HEK293T (cell line): ENCODE measurements at regions not wholly inside any gene's neighbourhood (a gene's known extent, or its start where the extent isn't known, plus 50 kb on each side); places are given as distances from the start of the nearest gene placed in this dataset.

ENCODE experiments used
- CTCF ChIA-PET: fragments of 350-600 bp; formaldehyde crosslinking; extraction: SDS; loops from one replicate; lab custom pipeline; 2021; ENCODE audit warnings: antibody characterized with exemption, inconsistent platforms; lab: Yijun Ruan, JAX
- POLR2A ChIA-PET: fragments of 350-600 bp; formaldehyde crosslinking; extraction: SDS; loops from one replicate; lab custom pipeline; 2020; ENCODE audit warnings: antibody characterized with exemption, inconsistent platforms; lab: Yijun Ruan, JAX
- DNase-seq: peaks from one replicate; pipeline ENCODE4 v3.0.0; 2012; ENCODE audit warnings: mixed read lengths; ENCODE audit errors: extremely low spot score
- ARNT ChIP-seq: fragments of 450-650 bp; IDR thresholded peaks from 2 replicates; pipeline ENCODE4 v1.6.1; 2017; ENCODE audit warnings: mild to moderate bottlenecking
- BHLHE40 ChIP-seq: fragments of 450-650 bp; IDR thresholded peaks from 2 replicates; pipeline ENCODE4 v1.6.1; 2016; ENCODE audit warnings: mild to moderate bottlenecking, moderate library complexity, borderline replicate concordance
- CTBP1 ChIP-seq: fragments of 450-650 bp; IDR thresholded peaks from 2 replicates; pipeline ENCODE4 v1.6.1; 2016; ENCODE audit warnings: borderline replicate concordance
- ELF4 ChIP-seq: fragments of 450-650 bp; IDR thresholded peaks from 2 replicates; pipeline ENCODE4 v1.6.1; 2017; ENCODE audit warnings: antibody characterized with exemption
- FOXA1 ChIP-seq: fragments of 450-650 bp; IDR thresholded peaks from 2 replicates; pipeline ENCODE4 v1.6.1; 2016; ENCODE audit warnings: mild to moderate bottlenecking
- FOXK2 ChIP-seq: fragments of 450-650 bp; IDR thresholded peaks from 2 replicates; pipeline ENCODE4 v1.6.1; 2016; ENCODE audit warnings: mild to moderate bottlenecking
- FOXM1 ChIP-seq: fragments of 450-650 bp; IDR thresholded peaks from 2 replicates; pipeline ENCODE4 v1.6.1; 2017; ENCODE audit warnings: mild to moderate bottlenecking, borderline replicate concordance
- HDGF ChIP-seq: fragments of 450-650 bp; IDR thresholded peaks from 2 replicates; pipeline ENCODE4 v1.6.1; 2017; ENCODE audit warnings: antibody characterized with exemption, borderline replicate concordance
- L3MBTL2 ChIP-seq: fragments of 450-650 bp; conservative IDR thresholded peaks from 2 replicates; pipeline ENCODE4 v1.6.1; 2016; ENCODE audit warnings: mild to moderate bottlenecking
- LEF1 ChIP-seq: fragments of 450-650 bp; IDR thresholded peaks from 2 replicates; pipeline ENCODE4 v1.6.1; 2017; ENCODE audit warnings: mild to moderate bottlenecking, borderline replicate concordance
- NFRKB ChIP-seq: fragments of 450-650 bp; IDR thresholded peaks from 2 replicates; pipeline ENCODE4 v1.6.1; 2016; ENCODE audit warnings: mild to moderate bottlenecking, moderate library complexity
- SP1 ChIP-seq: fragments of 450-650 bp; IDR thresholded peaks from 2 replicates; pipeline ENCODE4 v1.6.1; 2017
- SUZ12 ChIP-seq: fragments of 450-650 bp; IDR thresholded peaks from 2 replicates; pipeline ENCODE4 v1.6.1; 2016; ENCODE audit warnings: mild to moderate bottlenecking
- TARDBP ChIP-seq: fragments of 450-650 bp; IDR thresholded peaks from 2 replicates; pipeline ENCODE4 v1.6.1; 2016
- ZNF384 ChIP-seq: fragments of 450-650 bp; IDR thresholded peaks from 2 replicates; pipeline ENCODE4 v1.6.1; 2016
- TF ChIP-seq, protein P1 (sequence below): fragments of 450-650 bp; IDR thresholded peaks from 2 replicates; pipeline ENCODE4 v1.6.1; 2016

- TF ChIP-seq L3MBTL2 (no peak), NFRKB (no peak), LEF1 (no peak), SP1 (no peak), HDGF (no peak), FOXM1 (no peak), ELF4 (no peak)
- TF ChIP-seq, protein P1, sequence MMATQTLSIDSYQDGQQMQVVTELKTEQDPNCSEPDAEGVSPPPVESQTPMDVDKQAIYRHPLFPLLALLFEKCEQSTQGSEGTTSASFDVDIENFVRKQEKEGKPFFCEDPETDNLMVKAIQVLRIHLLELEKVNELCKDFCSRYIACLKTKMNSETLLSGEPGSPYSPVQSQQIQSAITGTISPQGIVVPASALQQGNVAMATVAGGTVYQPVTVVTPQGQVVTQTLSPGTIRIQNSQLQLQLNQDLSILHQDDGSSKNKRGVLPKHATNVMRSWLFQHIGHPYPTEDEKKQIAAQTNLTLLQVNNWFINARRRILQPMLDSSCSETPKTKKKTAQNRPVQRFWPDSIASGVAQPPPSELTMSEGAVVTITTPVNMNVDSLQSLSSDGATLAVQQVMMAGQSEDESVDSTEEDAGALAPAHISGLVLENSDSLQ: no peak
- no peak for DNase-seq
- ChIA-PET CTCF (no interaction called here), POLR2A (no interaction called here)
Measured at GRCh38 chr5:100731768-100732167, 171.3 kb downstream of the ST8SIA4 start.

GRCh38 chr5:100746730-100747129 lies 156.4 kb downstream of the ST8SIA4 start:
- TF ChIP-seq BHLHE40 (no peak), NFRKB (no peak), FOXK2 (no peak), SP1 (no peak), ARNT (no peak), LEF1 (no peak), FOXM1 (no peak), L3MBTL2 (no peak), HDGF (no peak), CTBP1 (no peak), FOXA1 (no peak), SUZ12 (no peak)
- TF ChIP-seq, protein P1: no peak
- ChIA-PET CTCF (no interaction called here), POLR2A (no interaction called here)
- no peak for DNase-seq

DNA sequence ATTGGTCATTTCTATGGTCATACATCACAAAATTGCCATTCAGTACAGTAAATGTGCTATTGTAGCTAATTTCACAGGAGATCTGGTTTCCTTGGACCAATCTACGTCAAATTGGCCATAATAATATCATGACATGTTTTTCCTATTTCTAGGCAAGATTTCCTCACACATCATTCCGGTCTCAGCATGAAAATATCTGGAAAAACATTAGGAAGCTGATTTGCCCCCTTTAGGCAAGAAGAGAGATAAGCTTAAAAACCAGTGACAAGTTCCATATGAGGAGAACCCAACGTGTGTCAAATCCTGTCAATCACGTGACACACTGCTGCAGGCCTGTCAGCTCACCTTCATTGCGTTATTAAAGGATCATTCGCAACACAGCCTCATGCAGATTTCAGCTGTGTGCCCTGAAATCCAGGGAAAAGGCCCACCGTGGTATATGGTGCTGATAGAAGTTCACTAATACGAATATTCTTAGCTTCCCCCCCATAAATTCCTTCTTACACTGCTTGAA lies 153.3 kb downstream of the ST8SIA4 start:
- TF ChIP-seq ZNF384 (no peak), ARNT (no peak), ELF4 (no peak), FOXK2 (no peak)
- TF ChIP-seq, protein P1: 0 out of 2 replicates have a peak, but pooled peaks have one; percentile 21
- ChIA-PET POLR2A (no interaction called here), CTCF (no interaction called here)
- DNase-seq: no peak

GRCh38 chr5:100755435-100755834 lies 147.6 kb downstream of the ST8SIA4 start:
- ChIA-PET POLR2A (no interaction called here), CTCF (no interaction called here)
- TF ChIP-seq FOXA1 (no peak), SP1 (no peak), SUZ12 (no peak), NFRKB (no peak), CTBP1 (no peak), TARDBP (no peak), L3MBTL2 (no peak), LEF1 (no peak)
- DNase-seq: no peak
